UCSD-AML1 (cell line): ENCODE measurements at regions not wholly inside any gene's neighbourhood (a gene's known extent, or its start where the extent isn't known, plus 50 kb on each side); places are given as distances from the start of the nearest gene placed in this dataset.
"Not testable (repeated sequence)": the region's sequence is repeated elsewhere in the genome, so short reads cannot be mapped to it uniquely, and the experiment has no call there.

Experiments used
- DNase-seq: peaks from one replicate; lab custom pipeline; 2025; ENCODE audit not compliant: unreplicated experiment; lab: John Stamatoyannopoulos, UW

- no peak for DNase-seq
Measured at GRCh38 chr13:61664801-61665705, 249.4 kb upstream of the PCDH20 start.

DNA sequence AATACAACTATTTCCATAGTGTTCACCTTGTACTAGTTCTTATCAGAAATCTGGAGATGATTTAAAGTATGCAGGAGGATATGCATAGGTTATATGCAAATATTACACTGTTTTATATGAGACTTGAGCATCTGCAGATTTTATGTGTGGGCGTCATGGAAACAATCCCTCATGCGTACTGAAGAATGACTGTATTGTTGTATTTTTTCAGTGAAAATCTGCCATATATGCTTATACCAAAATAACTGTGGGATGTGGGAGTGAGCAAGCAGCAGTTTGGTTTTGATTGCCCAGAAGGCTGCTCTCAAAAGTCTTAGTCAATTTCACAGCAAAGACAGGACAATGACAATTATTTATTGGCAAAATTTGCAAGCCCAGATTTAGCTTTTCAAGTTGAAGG is 238.8 kb upstream of the PCDH20 start:
- no peak for DNase-seq

GRCh38 chr13:61648547-61648946 is 232.9 kb upstream of the PCDH20 start:
- no peak for DNase-seq

DNA sequence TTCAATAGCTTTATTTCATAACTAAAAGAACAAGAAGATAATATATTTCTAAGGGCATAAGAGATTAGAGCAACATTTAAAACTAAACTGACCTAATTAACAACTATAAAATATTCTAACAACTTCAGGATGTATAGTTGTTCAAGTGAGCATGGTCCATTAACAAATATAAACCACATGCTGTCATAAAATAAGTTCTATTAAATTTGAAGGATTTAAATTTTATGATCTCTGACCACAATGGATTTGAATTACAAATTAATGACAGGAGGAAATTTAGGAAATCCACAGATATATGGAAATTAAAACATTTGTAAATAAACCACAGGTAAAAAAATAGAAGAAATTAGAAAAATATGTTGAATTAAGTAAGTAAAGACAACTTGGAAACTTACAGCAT is 196.5 kb upstream of the PCDH20 start:
- no peak for DNase-seq

DNA sequence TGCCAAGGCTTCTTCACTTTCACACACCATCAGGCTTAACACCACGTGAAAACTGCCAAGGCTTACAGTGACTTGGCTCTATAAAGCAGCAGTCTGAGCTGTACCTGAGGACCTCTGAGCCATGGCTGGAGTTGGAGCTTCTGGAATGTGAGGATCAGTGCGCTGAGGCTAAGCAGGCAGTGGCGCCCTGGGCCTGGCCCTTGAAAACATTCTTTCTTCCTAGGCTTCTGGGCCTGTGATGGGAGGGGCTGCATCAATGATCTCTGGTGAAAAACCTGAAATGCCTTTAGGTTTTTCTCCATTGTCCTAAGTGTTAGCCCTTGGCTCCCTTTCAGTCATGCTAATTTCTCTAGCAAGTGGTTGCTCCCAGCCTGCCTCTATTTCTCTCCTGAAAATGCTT is 192.5 kb upstream of the PCDH20 start:
- no peak for DNase-seq

GRCh38 chr13:61600360-61601033 is 184.8 kb upstream of the PCDH20 start:
- no peak for DNase-seq

DNA sequence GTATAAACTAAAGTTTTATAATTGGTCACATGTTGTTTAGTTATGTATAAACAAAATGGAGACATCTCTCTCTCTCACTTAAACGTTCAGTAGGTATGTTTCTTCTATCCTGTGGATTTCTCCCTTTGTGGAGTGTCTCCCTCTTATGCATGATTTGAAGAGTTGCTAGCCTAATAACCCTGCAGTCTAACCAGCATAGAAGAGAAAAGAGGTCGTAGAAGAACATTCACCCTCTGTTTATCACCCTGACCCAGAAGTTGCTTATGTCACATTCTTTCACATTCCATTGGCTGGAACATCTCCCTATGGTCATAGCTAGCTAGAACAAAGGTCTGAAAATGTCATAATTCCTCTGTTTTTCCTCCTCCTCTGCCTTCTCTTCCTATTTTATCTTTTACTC is 176.8 kb upstream of the PCDH20 start:
- no peak for DNase-seq

GRCh38 chr13:61575973-61576372 is 160.3 kb upstream of the PCDH20 start:
- no peak for DNase-seq

GRCh38 chr13:61563645-61564044 is 148.0 kb upstream of the PCDH20 start:
- DNase-seq: no peak

- DNase-seq: no peak
Measured at GRCh38 chr13:61546911-61547310, 131.3 kb upstream of the PCDH20 start.

- no peak for DNase-seq
Measured at GRCh38 chr13:61546413-61546812, 130.8 kb upstream of the PCDH20 start.

DNA sequence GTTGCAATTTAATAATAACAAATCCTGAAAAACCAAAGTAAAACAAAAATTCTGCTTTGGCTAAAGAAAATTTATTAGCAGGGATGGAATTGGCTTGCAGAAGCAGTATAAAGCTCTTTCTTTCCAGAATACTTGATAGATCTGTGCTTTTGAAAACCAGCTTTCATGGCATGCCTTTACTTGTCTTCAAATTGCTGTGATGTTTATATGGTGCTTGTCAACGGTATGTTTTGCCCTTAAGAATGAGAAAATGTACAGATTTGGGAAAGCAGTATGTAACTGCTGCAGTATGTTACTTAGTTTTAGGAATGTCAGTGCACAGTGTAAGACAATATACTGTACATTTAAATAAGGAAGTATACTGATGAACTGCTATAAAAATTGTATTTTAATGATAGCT is 120.8 kb upstream of the PCDH20 start:
- no peak for DNase-seq

DNA sequence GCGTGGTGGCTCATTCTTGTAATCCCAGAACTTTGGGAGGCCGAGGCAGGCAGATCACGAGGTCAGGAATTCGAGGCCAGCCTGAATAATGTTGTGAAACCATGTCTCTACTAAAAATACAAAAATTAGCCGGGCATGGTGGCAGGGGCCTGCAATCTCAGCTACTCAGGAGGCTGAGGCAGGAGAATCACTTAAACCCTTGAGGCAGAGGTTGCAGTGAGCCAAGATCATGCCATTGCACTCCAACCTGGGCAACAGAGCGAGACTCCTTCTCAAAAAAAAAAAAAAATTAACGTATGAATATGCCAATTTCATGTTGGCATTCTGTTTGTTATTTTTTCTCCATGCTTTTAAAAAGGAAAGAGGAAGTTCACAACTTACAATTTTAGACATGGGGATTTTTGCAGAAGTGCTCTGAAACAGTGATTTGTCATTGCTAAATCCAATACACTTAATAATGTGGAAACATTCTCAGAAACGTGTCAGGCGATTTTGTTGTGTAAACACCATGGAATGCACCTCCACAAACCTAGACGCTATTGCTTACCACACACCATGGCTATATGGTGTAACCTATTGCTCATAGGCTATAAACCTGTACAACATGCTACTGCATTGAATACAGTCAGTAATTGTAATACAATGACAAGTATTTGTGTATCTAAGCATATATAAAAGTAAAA is 115.9 kb upstream of the PCDH20 start:
- no peak for DNase-seq

- DNase-seq: not testable (repeated sequence)
Measured at GRCh38 chr13:61519214-61519613, 103.6 kb upstream of the PCDH20 start.

DNA sequence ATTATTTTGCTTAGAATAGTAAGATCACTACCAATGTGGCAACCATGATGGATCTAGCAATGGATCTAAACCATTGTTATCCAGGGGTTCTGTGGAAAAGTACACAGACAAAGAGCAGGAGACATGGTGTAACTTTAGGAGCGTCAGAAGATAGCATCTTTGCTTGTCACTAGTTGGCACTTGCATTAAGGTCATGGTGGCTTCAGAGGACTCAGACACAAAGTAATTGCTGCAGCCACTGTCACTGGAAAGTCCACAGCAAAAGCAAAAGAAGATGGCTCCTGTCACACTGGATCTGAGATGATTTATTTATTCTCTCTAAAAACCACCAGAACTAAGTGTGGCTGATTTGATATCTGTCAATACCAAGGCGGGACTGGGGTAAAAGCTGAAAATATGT is 93.3 kb upstream of the PCDH20 start:
- DNase-seq: no peak

- DNase-seq: no peak
Measured at GRCh38 chr13:61500176-61500575, 84.5 kb upstream of the PCDH20 start.

GRCh38 chr13:61495648-61496047 is 80.0 kb upstream of the PCDH20 start:
- no peak for DNase-seq

- peak; percentile 0 for DNase-seq
Measured at GRCh38 chr13:61493556-61493955, 77.9 kb upstream of the PCDH20 start.

GRCh38 chr13:61486496-61486895 is 70.8 kb upstream of the PCDH20 start:
- peak; percentile 7 for DNase-seq

DNA sequence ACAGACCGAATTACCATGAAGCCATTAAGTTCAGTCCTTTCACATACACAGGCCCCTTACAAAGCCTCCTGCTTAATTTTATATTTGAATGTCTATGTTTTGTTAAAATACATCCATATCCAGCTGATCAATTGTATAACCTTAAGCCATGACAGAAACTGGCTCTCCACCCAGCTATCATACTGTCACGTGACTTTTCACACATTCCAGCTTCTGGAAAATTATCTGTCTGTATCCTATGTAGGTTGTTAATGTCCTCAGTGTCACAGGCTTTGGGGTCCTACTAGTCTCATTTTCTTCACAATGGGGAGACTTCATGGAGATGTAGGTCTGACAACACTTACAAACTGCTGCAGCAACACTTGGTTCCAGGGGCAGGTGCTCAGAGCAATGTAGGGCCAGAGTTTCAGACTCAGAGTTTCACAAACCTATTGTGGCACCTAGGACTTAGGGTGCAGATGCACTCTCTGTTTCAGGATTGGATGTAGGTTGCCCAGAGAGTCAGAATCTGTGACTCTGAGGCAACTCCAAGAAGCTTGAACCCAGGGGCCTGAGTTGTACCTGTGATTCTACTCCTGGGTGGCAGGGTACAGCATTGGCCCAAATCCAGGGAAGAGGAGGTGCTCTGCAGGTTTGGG is 69.6 kb upstream of the PCDH20 start:
- DNase-seq: no peak

GRCh38 chr13:61477619-61478018 is 62.0 kb upstream of the PCDH20 start:
- DNase-seq: no peak
